Adrenal gland (tissue), 9 donors: ENCODE measurements at regions not wholly inside any gene's neighbourhood (a gene's known extent, or its start where the extent isn't known, plus 50 kb on each side); places are given as distances from the start of the nearest gene placed in this dataset.

Experiments
- DNase-seq, 7 donors: peaks; one replicate each; pipeline ENCODE4 v3.0.0-alpha.2; 2019 to 2020
- H3K27ac ChIP-seq, 5 donors: fragments of 200-600 bp; sonication (generic) in 4 of 5; 1 replicate in 3 of 5; 2 replicates in 2 of 5; pipeline versions ENCODE4 v1.5.1 to v1.8.0; 2016 to 2020; ENCODE audit warnings: mild to moderate bottlenecking in 1 of 5
- H3K27me3 ChIP-seq: fragments of 200-600 bp; 2 replicates; pipeline ENCODE4 v1.8.0; 2021
- H3K36me3 ChIP-seq, 2 donors: fragments of 200-600 bp; replicated peaks in 1 of 2; 1 replicate in 1 of 2; 2 replicates in 1 of 2; pipeline versions ENCODE4 v1.5.1 to v1.8.0; 2018 to 2022
- H3K4me1 ChIP-seq, 2 donors: fragments of 200-600 bp; replicated peaks in 1 of 2; 1 replicate in 1 of 2; 2 replicates in 1 of 2; pipeline versions ENCODE4 v1.5.1 to v1.8.0; 2018 to 2021
- H3K4me3 ChIP-seq, 4 donors: fragments of 200-600 bp; sonication (generic) in 3 of 4; one replicate each; pipeline ENCODE4 v1.5.1; 2016 to 2018
- H3K9me3 ChIP-seq, 3 donors: fragments of 200-600 bp; sonication (generic) in 1 of 3; replicated peaks in 1 of 3; 1 replicate in 2 of 3; 2 replicates in 1 of 3; pipeline versions ENCODE4 v1.5.1 to v1.8.0; 2016 to 2021
- CTCF ChIP-seq, 6 experiments: fragments of 450-650 bp in 4 of 6; fragments of 200-600 bp in 2 of 6; sonication (generic) in 1 of 6; IDR thresholded peaks; 1 replicate in 5 of 6; 2 replicates in 1 of 6; pipeline versions ENCODE4 v1.5.1 to v1.8.0; 2016 to 2021; ENCODE audit warnings: antibody characterized with exemption in 6 of 6, mild to moderate bottlenecking in 2 of 6, moderate library complexity in 1 of 6
- POLR2A ChIP-seq, 2 donors: fragments of 450-650 bp; IDR thresholded peaks; one replicate each; pipeline ENCODE4 v1.6.1; 2017; ENCODE audit warnings: antibody characterized with exemption in 2 of 2, mild to moderate bottlenecking in 2 of 2, moderate library complexity in 1 of 2
- WGBS, 4 donors: extraction: QIAGEN DNeasy Blood & Tissue Kit in 2 of 4; methylation state at CpG; one replicate each; pipeline versions ENCODE4 v1.1.5 to v1.1.7; 2013 to 2017; 5-methylcytosine and 5-hydroxymethylcytosine counted together
- intact Hi-C, 2 donors: fragments of 100-400 bp; cut with DNase I; formaldehyde crosslinking; loops; one replicate each; pipeline versions ENCODE4 v1.14.1 to v1.15.0; 2022 to 2023
- donor health status: healthy with polysubstance abuse.
- donor health status: Bipolar disorder and iron deficiency.
- donor health status: DM: yes; HTN: yes; CAD: no.
- donor health status: DM: no; HTN: no; CAD: no.
- donor health status: DM: no; HTN: no; CAD: no.

GRCh38 chr13:102517959-102518358 is 78.8 kb upstream of the TPP2 start:
- Histone ChIP-seq H3K27ac (no peak overlapping the region), H3K9me3 (no peaks in the 10 kb centered on the region), H3K36me3 (no peaks in the 10 kb centered on the region), H3K4me1 (no peaks in the 10 kb centered on the region), H3K4me3 (no peak overlapping the region), H3K27me3 (no peaks in the 10 kb centered on the region)
- TF ChIP-seq POLR2A (IDR thresholded peaks at IDR 0.05) = no peak
- TF ChIP-seq CTCF (IDR thresholded peaks at IDR 0.05) = no peak
- 58 to 74% (median 71%) methylated on average over 3 of the region's 3 CpGs for WGBS, 4 donors
- DNase-seq = no peak
- intact Hi-C loops = loop anchor here in 1 of 2 donors (2.0 kb wide), 1 partner anchor 13 kb away; no protein-coding TSS in a partner anchor

GRCh38 chr13:102510072-102510471 is 86.7 kb upstream of the TPP2 start:
- Histone ChIP-seq H3K9me3 (no peaks in the 10 kb centered on the region), H3K4me3 (no peak overlapping the region), H3K27ac (no peak overlapping the region), H3K4me1 (no peaks in the 10 kb centered on the region), H3K27me3 (no peaks in the 10 kb centered on the region), H3K36me3 (no peaks in the 10 kb centered on the region)
- intact Hi-C loops = no loop called here
- 74 to 90% (median 79%) methylated on average over 2 of the region's 2 CpGs for WGBS, 4 donors
- no peak for DNase-seq
- no peak for TF ChIP-seq POLR2A (IDR thresholded peaks at IDR 0.05)
- TF ChIP-seq CTCF (IDR thresholded peaks at IDR 0.05) = no peak

GRCh38 chr13:102508411-102508810 is 88.4 kb upstream of the TPP2 start:
- H3K27ac ChIP-seq = no peak overlapping the region
- H3K36me3 ChIP-seq = no peaks in the 10 kb centered on the region
- H3K4me1 ChIP-seq = no peaks in the 10 kb centered on the region
- H3K9me3 ChIP-seq = no peaks in the 10 kb centered on the region
- TF ChIP-seq POLR2A (IDR thresholded peaks at IDR 0.05) (no peak), CTCF (IDR thresholded peaks at IDR 0.05) (no peak)
- intact Hi-C loops = no loop called here
- no peaks in the 10 kb centered on the region for H3K27me3 ChIP-seq
- no peak for DNase-seq
- H3K4me3 ChIP-seq = no peak overlapping the region

GRCh38 chr13:102504002-102504401 is 92.8 kb upstream of the TPP2 start:
- peak in 1 of 7 donors; percentile 68 for DNase-seq
- H3K27me3 ChIP-seq = no peaks in the 10 kb centered on the region
- no peaks in the 10 kb centered on the region for H3K4me1 ChIP-seq
- no peak for TF ChIP-seq CTCF (IDR thresholded peaks at IDR 0.05)
- 57 to 76% (median 67%) methylated on average over 4 of the region's 4 CpGs for WGBS, 4 donors
- H3K27ac ChIP-seq = no peak overlapping the region
- H3K36me3 ChIP-seq = no peaks in the 10 kb centered on the region
- no peaks in the 10 kb centered on the region for H3K9me3 ChIP-seq
- H3K4me3 ChIP-seq = no peak overlapping the region
- intact Hi-C loops = no loop called here
